ENCODE measurements at regions not wholly inside any gene's neighbourhood (a gene's known extent, or its start where the extent isn't known, plus 50 kb on each side); places are given as distances from the start of the nearest gene placed in this dataset.

DNA sequence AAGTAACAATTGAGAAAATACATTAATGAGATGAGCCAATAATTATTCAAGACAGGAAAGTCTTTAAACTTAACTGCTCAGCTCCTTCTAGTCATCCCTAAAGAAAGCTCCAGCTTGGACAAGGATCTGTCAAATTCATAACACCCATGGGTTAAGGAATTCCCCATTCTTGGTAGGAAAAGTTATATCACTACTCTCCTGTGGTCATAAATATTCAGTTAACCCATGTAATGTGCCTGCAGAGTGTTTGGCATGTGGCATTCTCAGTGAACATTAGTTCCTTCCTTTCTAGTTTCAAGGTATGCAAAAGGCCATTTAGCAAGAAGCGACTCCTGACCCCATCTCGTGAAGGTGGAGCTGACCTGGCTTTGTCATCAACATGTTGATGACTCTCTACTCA, 76.7 kb upstream of the VCAM1 start:
- TF ChIP-seq, protein P1, sequence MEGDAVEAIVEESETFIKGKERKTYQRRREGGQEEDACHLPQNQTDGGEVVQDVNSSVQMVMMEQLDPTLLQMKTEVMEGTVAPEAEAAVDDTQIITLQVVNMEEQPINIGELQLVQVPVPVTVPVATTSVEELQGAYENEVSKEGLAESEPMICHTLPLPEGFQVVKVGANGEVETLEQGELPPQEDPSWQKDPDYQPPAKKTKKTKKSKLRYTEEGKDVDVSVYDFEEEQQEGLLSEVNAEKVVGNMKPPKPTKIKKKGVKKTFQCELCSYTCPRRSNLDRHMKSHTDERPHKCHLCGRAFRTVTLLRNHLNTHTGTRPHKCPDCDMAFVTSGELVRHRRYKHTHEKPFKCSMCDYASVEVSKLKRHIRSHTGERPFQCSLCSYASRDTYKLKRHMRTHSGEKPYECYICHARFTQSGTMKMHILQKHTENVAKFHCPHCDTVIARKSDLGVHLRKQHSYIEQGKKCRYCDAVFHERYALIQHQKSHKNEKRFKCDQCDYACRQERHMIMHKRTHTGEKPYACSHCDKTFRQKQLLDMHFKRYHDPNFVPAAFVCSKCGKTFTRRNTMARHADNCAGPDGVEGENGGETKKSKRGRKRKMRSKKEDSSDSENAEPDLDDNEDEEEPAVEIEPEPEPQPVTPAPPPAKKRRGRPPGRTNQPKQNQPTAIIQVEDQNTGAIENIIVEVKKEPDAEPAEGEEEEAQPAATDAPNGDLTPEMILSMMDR (IDR thresholded peaks at IDR 0.05 in 4 of 5, conservative IDR thresholded peaks at IDR 0.05 in 1 of 5) = no peak
- no peak for TF ChIP-seq POLR2A (IDR thresholded peaks at IDR 0.05)
